Activated CD4-positive, alpha-beta T cell treated with anti-CD3 and anti-CD28 coated beads for 36 hours (primary cell): ENCODE measurements at regions not wholly inside any gene's neighbourhood (a gene's known extent, or its start where the extent isn't known, plus 50 kb on each side); places are given as distances from the start of the nearest gene placed in this dataset.

Experiments
- ATAC-seq: fragments of 200-7000 bp; cut with Tn5 transposase; one replicate; pipeline ENCODE4 v1.10.0; 2021; ENCODE audit warnings: mild to moderate bottlenecking, moderate library complexity
- CTCF ChIA-PET: fragments of 350-600 bp; sonication (Branson Sonifier 250); formaldehyde crosslinking; loops from one replicate; lab custom pipeline; 2021; ENCODE audit warnings: antibody characterized with exemption; lab: Charles Lee
- POLR2A ChIA-PET: fragments of 350-600 bp; sonication (Branson Sonifier 250); formaldehyde crosslinking; loops from one replicate; lab custom pipeline; 2021; ENCODE audit warnings: antibody characterized with exemption, inconsistent platforms; lab: Charles Lee
- DNase-seq: peaks from one replicate; pipeline ENCODE4 v3.0.0-alpha.2; 2020
- H3K27ac Mint-ChIP-seq: one replicate; pipeline ENCODE4 v1.8.0; 2021; ENCODE audit warnings: mixed read lengths
- H3K27me3 Mint-ChIP-seq: one replicate; pipeline ENCODE4 v1.8.0; 2021; ENCODE audit warnings: mixed read lengths
- H3K36me3 Mint-ChIP-seq: one replicate; pipeline ENCODE4 v1.8.0; 2021; ENCODE audit warnings: low read depth, mixed read lengths
- H3K4me1 Mint-ChIP-seq: one replicate; pipeline ENCODE4 v1.8.0; 2021; ENCODE audit warnings: mixed read lengths
- H3K4me3 Mint-ChIP-seq: one replicate; pipeline ENCODE4 v1.8.0; 2021; ENCODE audit warnings: mild to moderate bottlenecking, moderate library complexity, mixed read lengths
- H3K9me3 Mint-ChIP-seq: one replicate; pipeline ENCODE4 v1.8.0; 2021; ENCODE audit warnings: low read depth, mixed read lengths
- intact Hi-C, 2 experiments: fragments of 100-400 bp; cut with DNase I in 1 of 2; cut with micrococcal nuclease in 1 of 2; formaldehyde crosslinking; loops; one replicate each; pipeline versions ENCODE4 v1.14.2 to v1.15.1; 2022 to 2024; cut with DNase I, micrococcal nuclease

DNA sequence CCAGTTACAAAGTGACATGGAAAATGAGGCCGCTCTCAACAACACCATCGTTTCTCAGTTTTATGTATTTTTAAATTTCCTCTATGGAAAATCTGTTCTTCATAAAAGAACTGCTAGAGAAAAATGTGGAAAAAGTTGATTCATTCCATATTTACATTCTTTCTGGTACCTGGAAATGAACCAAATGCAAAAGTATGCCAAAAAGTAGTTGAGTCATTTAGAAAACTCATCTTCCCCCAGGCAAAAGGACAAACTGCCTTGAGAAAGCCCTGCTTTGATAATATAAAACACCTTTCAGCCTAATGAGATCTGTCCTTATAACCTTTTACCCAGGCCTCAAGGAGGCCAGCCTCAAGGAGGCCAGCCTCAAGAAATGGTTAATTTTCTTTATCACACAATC is 283.0 kb upstream of the VEPH1 start:
- no peak for ATAC-seq
- Mint-ChIP-seq H3K36me3 (no peaks in the 10 kb centered on the region), H3K9me3 (no peaks in the 10 kb centered on the region), H3K4me1 (no peaks in the 10 kb centered on the region), H3K4me3 (no peak overlapping the region), H3K27ac (no peak overlapping the region), H3K27me3 (no peaks in the 10 kb centered on the region)
- DNase-seq: no peak
- ChIA-PET CTCF (no interaction called here), POLR2A (no interaction called here)
- intact Hi-C loops: no loop called here

DNA sequence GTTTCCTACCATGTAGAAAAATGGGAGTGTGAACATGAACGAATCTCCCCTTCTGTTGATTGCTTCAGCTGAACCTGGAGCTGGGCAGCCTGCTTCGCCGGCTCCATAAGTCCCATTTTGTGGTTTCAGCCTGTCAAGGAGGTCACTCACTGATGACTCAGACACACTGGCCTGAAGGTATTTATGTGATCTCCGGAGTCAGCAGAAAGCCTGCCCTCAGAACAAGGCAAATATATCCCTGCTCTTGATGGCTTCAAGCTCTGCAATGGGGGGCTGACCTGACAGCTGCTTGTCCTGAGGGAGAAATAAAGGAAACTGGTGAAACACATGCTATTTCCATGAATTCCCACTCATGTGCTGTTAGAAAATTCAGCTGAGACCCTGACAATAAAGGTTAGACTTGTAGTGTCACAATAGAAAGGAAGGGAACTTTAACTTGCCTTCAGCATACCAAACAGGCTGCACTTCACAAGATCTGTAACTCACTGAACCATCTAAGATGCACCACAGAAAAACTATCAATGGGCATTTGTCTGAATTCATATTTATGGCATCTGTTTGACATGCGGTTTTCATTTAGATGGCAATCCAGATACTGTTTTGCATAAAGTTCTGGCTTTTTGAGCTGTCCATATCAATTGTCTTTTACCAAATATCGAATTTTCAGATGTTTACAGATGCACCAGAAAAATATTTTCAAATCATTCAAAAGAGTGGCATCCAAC is 282.0 kb upstream of the VEPH1 start:
- Mint-ChIP-seq H3K36me3 (no peaks in the 10 kb centered on the region), H3K9me3 (no peaks in the 10 kb centered on the region), H3K4me1 (no peaks in the 10 kb centered on the region), H3K27ac (no peak overlapping the region), H3K27me3 (no peaks in the 10 kb centered on the region), H3K4me3 (no peak overlapping the region)
- ATAC-seq: no peak
- POLR2A ChIA-PET: no interaction called here
- CTCF ChIA-PET: no interaction called here
- intact Hi-C loops: no loop called here
- DNase-seq: no peak

DNA sequence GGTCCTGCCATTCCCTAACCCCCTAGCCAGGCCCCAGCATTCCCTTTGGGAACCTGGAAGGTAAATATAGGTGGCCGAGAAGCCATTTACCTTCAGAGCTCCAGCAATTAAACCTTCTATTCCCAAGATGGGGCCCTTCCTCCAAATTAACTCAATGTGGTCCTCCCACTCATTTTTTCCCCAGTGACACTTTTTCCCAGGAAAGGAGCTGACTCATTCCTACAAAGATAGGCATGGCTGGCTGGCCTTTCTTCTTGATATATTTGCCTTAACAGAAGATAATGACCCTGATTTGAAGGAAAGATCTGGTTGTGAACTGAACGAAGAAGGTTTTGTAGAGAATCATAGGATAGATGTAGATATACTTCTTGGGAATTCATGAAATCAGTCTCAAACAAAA is 279.0 kb upstream of the VEPH1 start:
- H3K9me3 Mint-ChIP-seq: peaks cover 1% of the 10 kb centered on the region
- H3K27ac Mint-ChIP-seq: no peak overlapping the region
- no peaks in the 10 kb centered on the region for H3K27me3 Mint-ChIP-seq
- intact Hi-C loops: no loop called here
- H3K36me3 Mint-ChIP-seq: no peaks in the 10 kb centered on the region
- ATAC-seq (no peak), DNase-seq (no peak)
- POLR2A ChIA-PET: no interaction called here
- H3K4me3 Mint-ChIP-seq: no peak overlapping the region
- H3K4me1 Mint-ChIP-seq: no peaks in the 10 kb centered on the region
- CTCF ChIA-PET: no interaction called here

DNA sequence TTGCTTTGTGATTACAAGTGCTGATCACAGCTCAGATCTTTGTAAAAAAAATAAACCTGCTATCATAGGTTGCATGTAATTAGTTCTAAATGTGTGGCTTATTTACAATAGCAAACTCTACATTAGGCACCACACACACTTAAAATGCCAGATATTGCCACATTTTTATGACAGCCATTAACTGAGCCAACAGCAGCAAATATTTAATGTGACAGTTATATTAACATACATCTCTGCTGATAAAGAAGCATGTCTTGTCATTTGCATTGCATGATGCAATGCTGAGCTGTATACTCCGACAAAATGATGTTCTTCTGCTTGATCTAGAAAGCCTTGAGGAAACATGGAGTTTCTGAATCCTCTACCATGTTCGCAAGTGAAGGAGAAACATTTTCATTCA is 273.6 kb upstream of the VEPH1 start:
- intact Hi-C loops: no loop called here

DNA sequence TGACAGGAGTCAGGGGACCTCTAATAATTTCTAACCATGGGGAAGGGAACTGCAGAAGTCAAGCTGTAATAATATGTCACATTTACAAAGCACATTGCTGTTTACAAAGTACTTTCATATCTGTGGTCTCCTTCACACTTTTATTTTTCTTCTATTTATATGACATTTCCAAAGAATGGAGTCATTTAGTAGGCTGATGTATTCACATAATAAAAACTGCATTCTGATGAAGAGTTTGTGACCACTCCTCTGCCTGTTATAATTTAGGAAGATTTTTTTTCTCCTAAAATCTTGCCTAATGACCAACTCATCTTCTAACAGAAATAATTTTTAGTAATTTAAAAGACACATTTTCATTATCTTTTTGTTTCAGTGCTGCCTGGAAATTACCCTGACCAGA is 272.2 kb upstream of the VEPH1 start:
- ChIA-PET POLR2A (no interaction called here), CTCF (no interaction called here)
- H3K4me1 Mint-ChIP-seq: no peaks in the 10 kb centered on the region
- no peak overlapping the region for H3K27ac Mint-ChIP-seq
- H3K9me3 Mint-ChIP-seq: peaks cover 1% of the 10 kb centered on the region
- DNase-seq (no peak), ATAC-seq (no peak)
- H3K36me3 Mint-ChIP-seq: no peaks in the 10 kb centered on the region
- no peak overlapping the region for H3K4me3 Mint-ChIP-seq
- H3K27me3 Mint-ChIP-seq: peaks cover 3% of the 10 kb centered on the region
- intact Hi-C loops: no loop called here

More for the DNA sequence above, 273.6 kb upstream of the VEPH1 start:
- peaks cover 1% of the 10 kb centered on the region for H3K9me3 Mint-ChIP-seq
- H3K27me3 Mint-ChIP-seq: peaks cover 3% of the 10 kb centered on the region
- ChIA-PET POLR2A (no interaction called here), CTCF (no interaction called here)
- ATAC-seq (no peak), DNase-seq (no peak)
- no peak overlapping the region for H3K4me3 Mint-ChIP-seq
- H3K36me3 Mint-ChIP-seq: no peaks in the 10 kb centered on the region
- H3K27ac Mint-ChIP-seq: no peak overlapping the region
- H3K4me1 Mint-ChIP-seq: no peaks in the 10 kb centered on the region

DNA sequence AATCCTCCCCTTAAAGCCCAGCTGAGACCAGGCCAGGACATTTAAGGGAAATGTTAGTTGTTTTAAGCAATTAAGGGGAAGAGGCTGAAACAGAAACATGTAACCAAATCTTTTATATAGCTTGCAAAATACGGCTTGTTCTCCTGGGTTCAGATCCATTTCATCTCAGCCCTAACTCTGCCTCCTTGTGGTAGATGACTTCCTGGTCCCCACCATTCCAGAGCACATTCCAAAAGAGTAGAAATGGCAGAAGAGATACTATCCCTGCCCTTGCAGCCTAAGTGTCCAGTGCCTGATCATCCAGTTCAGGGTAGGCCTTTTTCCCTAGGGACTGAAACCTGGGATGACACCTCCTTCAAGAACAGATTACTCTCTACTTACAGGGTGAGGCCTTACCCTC is 266.2 kb upstream of the VEPH1 start:
- ChIA-PET CTCF (no interaction called here), POLR2A (no interaction called here)
- Mint-ChIP-seq H3K9me3 (peaks cover 1% of the 10 kb centered on the region), H3K36me3 (no peaks in the 10 kb centered on the region), H3K4me1 (no peaks in the 10 kb centered on the region), H3K27ac (no peak overlapping the region), H3K4me3 (no peak overlapping the region), H3K27me3 (no peaks in the 10 kb centered on the region)
- no peak for ATAC-seq
- no peak for DNase-seq
- intact Hi-C loops: no loop called here

DNA sequence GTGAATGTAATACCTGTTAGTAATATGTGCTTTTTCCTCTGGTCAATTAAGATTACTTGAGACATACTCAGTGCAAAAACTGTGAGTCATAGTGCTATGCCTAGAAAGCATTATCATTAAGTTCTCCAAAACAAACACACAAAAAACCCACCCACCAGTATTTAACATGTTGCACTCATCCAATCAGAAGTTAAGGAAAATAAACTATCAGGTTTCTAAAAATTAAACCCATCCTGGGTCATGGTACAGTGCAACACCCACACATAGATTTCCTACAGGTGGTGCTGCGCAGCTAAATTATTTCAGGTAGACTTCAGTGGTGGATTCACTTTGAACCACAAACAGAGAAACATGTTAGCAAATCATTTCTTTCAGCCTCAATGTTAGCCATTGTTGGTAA is 264.4 kb upstream of the VEPH1 start:
- ChIA-PET CTCF (interaction anchor here (0.8 kb wide), 1 partner anchor 11 kb away, joined by 3 read pairs; no protein-coding TSS in a partner anchor), POLR2A (no interaction called here)
- H3K4me1 Mint-ChIP-seq: no peaks in the 10 kb centered on the region
- no peak for ATAC-seq
- no peak overlapping the region for H3K27ac Mint-ChIP-seq
- DNase-seq: no peak
- H3K9me3 Mint-ChIP-seq: peaks cover 1% of the 10 kb centered on the region
- H3K4me3 Mint-ChIP-seq: no peak overlapping the region
- H3K36me3 Mint-ChIP-seq: no peaks in the 10 kb centered on the region
- no peaks in the 10 kb centered on the region for H3K27me3 Mint-ChIP-seq
- intact Hi-C loops: no loop called here

DNA sequence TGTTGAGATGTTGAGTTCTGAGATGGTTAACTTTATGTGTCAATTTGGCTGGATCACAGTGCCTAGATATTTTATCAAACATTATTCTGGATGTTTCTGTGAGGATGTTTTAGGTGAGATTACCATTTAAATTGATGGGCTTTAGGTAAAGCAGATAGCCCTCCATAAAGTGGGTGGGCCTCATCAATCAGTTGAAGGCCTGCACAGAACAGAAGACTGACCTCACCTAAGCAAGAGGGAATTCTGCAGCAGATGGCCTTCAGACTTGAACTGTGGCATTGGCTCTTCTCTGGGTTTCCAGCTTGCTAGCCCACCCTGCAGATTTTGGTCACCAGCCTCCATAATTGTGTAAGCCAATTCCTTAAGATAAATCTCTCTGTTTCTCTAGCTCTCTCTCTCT is 260.4 kb upstream of the VEPH1 start:
- peaks cover 1% of the 10 kb centered on the region for H3K9me3 Mint-ChIP-seq

DNA sequence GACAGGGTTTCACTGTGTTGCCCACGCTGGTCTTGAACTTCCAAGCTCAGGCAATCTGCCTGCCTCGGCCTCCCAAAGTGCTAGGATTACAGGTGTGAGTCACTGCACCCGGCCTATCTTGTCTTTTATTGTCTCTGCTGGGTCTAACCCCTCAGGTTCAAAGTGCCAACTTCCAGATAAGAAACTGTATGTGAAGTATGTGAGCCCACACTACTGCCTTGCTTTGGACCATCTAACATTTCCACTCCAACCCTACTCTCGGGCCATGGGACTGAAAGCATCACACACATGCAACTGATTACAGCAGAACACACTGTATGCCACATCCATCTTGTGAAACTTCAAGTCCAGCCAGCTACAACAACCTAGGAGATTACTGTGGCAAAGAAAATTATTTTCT is 256.1 kb upstream of the VEPH1 start:
- intact Hi-C loops: no loop called here
- H3K27me3 Mint-ChIP-seq: no peaks in the 10 kb centered on the region
- ChIA-PET CTCF (no interaction called here), POLR2A (no interaction called here)
- H3K27ac Mint-ChIP-seq: no peak overlapping the region
- H3K4me3 Mint-ChIP-seq: no peak overlapping the region
- H3K36me3 Mint-ChIP-seq: no peaks in the 10 kb centered on the region
- no peak for ATAC-seq
- H3K9me3 Mint-ChIP-seq: no peaks in the 10 kb centered on the region
- no peaks in the 10 kb centered on the region for H3K4me1 Mint-ChIP-seq
- DNase-seq: no peak

More for the DNA sequence above, 260.4 kb upstream of the VEPH1 start:
- CTCF ChIA-PET: interaction anchor here (0.6 kb wide), 1 partner anchor 14 kb away, joined by 3 read pairs; no protein-coding TSS in a partner anchor
- Mint-ChIP-seq H3K36me3 (no peaks in the 10 kb centered on the region), H3K27ac (no peak overlapping the region), H3K4me3 (no peak overlapping the region), H3K4me1 (no peaks in the 10 kb centered on the region), H3K27me3 (no peaks in the 10 kb centered on the region)
- POLR2A ChIA-PET: no interaction called here
- intact Hi-C loops: no loop called here
- ATAC-seq (no peak), DNase-seq (no peak)

DNA sequence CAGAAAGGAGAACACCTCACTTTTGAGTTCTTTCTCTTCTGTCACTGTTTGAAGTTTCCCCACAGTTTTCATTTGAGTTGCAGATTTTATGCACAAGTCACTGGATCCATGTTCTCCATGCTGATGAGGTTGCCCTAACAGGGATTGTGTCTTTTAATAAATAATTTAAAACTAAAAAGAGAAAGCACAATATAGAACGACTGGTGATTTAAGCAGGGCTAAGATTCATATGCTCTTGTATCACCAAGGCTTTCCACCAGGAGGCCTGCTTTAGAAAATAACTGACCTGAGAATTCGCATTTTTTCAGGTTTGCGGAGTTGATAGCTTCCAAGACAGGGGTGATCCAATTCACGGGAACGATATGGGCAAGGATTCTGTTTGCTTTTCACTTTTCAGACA is 252.0 kb upstream of the VEPH1 start:
- no peaks in the 10 kb centered on the region for H3K4me1 Mint-ChIP-seq
- POLR2A ChIA-PET: no interaction called here
- H3K9me3 Mint-ChIP-seq: no peaks in the 10 kb centered on the region
- DNase-seq (no peak), ATAC-seq (no peak)
- no peaks in the 10 kb centered on the region for H3K27me3 Mint-ChIP-seq
- H3K27ac Mint-ChIP-seq: no peak overlapping the region
- H3K36me3 Mint-ChIP-seq: no peaks in the 10 kb centered on the region
- CTCF ChIA-PET: no interaction called here
- intact Hi-C loops: no loop called here
- no peak overlapping the region for H3K4me3 Mint-ChIP-seq

DNA sequence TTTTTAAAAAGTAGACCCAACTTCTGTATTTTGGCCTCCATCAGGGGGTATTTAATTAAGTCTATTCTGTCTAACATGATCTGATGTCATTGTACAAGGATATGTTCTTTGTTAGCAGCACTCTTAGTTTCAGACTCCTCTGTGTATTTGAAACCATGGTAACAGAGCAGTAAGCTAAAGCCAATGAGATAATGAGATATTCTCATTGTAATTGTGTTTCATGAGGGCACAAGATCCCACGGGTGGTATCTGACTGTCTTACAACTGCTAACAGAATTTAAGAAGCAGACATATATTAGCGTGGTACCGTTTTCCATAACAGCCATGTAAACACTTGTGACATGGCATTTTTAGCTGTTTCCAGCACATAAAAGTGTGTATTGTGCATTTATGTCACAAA is 251.2 kb upstream of the VEPH1 start:
- no peaks in the 10 kb centered on the region for H3K27me3 Mint-ChIP-seq
- ATAC-seq (no peak), DNase-seq (no peak)
- no peak overlapping the region for H3K4me3 Mint-ChIP-seq
- H3K9me3 Mint-ChIP-seq: no peaks in the 10 kb centered on the region
- intact Hi-C loops: no loop called here
- ChIA-PET POLR2A (no interaction called here), CTCF (no interaction called here)
- no peaks in the 10 kb centered on the region for H3K36me3 Mint-ChIP-seq
- H3K27ac Mint-ChIP-seq: no peak overlapping the region
- H3K4me1 Mint-ChIP-seq: no peaks in the 10 kb centered on the region

DNA sequence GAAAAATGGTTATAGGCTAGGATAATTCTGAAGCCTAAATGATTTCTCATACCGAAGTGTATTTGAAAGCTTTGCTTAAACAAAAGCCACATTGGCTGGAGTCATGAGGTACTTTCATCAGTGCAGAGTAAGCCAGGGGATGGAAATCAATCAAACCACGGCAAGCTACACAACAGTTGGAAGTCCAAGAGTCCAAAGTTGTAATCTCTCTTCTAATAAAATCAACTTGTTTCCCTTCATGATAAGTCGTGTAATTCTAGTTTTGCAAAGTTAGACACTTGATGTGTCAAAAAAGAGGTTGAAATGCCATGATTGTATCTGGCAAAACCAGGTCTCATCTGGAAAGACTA is 250.5 kb upstream of the VEPH1 start:
- intact Hi-C loops: no loop called here
- Mint-ChIP-seq H3K36me3 (no peaks in the 10 kb centered on the region), H3K4me1 (no peaks in the 10 kb centered on the region), H3K27me3 (no peaks in the 10 kb centered on the region), H3K4me3 (no peak overlapping the region), H3K9me3 (no peaks in the 10 kb centered on the region), H3K27ac (no peak overlapping the region)
- no peak for DNase-seq
- ChIA-PET CTCF (no interaction called here), POLR2A (no interaction called here)
- ATAC-seq: no peak
